Dermis microvascular lymphatic vessel endothelial cell (primary cell): ENCODE measurements at regions not wholly inside any gene's neighbourhood (a gene's known extent, or its start where the extent isn't known, plus 50 kb on each side); places are given as distances from the start of the nearest gene placed in this dataset.

Source experiments
- DNase-seq, 2 donors: peaks; one replicate each; pipeline versions ENCODE4 v3.0.0 to v3.0.0-alpha.2; 2010; ENCODE audit warnings: low read depth in 2 of 2

- DNase-seq: no peak
Measured at GRCh38 chr11:70672991-70673653, 274.8 kb downstream of the CTTN start.

GRCh38 chr11:70674605-70675004 lies 276.3 kb downstream of the CTTN start:
- no peak for DNase-seq

GRCh38 chr11:70675697-70676374 lies 277.5 kb downstream of the CTTN start:
- DNase-seq: no peak

GRCh38 chr11:70677232-70677916 lies 279.0 kb downstream of the CTTN start:
- no peak for DNase-seq

- DNase-seq: no peak
Measured at GRCh38 chr11:70678931-70679900, 280.9 kb downstream of the CTTN start.

GRCh38 chr11:70680781-70681281 lies 282.5 kb downstream of the CTTN start:
- no peak for DNase-seq

- no peak for DNase-seq
Measured at GRCh38 chr11:70682056-70682455, 283.7 kb downstream of the CTTN start.

- no peak for DNase-seq
Measured at GRCh38 chr11:70682760-70683159, 284.4 kb downstream of the CTTN start.

- no peak for DNase-seq
Measured at GRCh38 chr11:70687716-70688115, 289.4 kb downstream of the CTTN start.

DNA sequence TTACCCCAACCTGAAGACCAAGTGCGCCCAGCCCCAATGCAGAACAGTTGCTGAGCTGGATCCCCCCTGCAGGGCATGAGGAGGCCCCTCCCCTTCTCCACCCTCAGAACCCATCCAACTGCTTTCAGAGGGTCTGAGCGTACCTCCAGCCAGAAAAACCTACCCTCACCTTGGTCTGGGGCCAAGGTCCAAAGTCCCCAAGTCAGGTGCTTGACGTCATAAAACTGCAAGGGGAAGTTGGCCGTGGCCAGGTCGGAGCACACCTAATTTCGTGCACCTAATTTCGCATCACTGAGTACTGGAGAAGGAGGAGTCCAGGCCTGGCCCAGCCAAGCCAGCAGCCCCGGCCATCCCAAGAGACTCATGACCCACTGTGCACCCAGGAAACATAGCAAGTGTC lies 289.8 kb downstream of the CTTN start:
- no peak for DNase-seq

GRCh38 chr11:70689764-70690163 lies 291.4 kb downstream of the CTTN start:
- DNase-seq: no peak

- DNase-seq: no peak
Measured at GRCh38 chr11:70692131-70692530, 293.8 kb downstream of the CTTN start.

DNA sequence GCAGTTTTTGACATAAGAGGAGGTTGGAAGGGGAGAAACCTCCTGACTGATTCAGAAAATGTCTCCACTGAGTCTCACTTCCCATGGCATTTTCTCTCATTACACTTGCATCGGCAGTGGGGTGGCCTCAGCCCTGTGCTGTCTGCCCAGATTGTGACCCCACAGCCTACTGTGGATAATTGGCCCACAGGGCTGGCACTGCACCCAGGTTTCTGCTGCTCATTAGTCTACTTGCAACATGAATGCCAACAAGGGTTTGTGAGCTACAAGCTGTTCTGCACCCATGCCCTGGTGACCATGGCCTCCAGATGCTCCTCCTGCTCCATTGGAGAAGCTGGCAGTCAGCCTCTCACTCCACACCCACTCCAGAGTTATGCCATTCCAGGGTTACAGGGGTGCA lies 296.0 kb downstream of the CTTN start:
- no peak for DNase-seq

- DNase-seq: no peak
Measured at GRCh38 chr11:70695086-70695960, 297.0 kb downstream of the CTTN start.

DNA sequence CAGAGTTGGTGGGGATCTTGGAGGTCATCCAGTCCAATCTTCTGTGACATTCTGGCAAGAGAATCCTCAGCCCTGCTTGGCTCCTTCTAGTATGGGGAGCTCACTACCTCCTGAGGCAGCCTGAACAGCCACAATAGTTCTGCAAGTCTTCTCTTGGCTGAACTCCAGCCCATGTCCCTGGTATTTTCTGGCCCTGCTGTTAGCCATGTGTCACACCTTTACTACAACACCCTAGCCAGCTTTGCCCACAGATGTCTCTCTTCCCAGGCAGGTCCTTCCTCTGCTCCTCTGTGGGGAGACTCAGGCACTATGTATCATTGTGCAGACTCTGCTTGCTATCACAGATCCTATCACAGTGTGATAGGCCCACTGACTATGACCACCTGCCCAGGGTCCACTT lies 297.7 kb downstream of the CTTN start:
- no peak for DNase-seq

DNA sequence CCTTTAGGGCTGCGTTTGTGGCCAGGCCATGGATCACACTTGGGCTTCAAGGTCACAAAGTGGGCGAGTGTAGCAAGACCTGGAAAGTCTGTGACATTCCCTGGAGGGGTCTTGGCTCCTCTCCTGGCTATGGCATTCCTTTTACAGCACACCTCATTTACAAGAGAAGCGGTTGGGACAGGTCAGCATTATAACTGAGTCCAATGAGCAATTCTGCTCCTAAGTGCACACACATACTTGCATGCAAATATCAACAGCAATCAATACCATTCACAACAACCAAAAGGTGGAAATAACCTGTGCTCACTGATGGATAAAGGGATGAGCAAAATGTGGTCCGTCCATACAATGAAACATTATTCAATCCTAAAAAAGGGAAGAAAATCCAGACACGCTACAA lies 298.2 kb downstream of the CTTN start:
- no peak for DNase-seq

GRCh38 chr11:70697701-70698100 lies 299.4 kb downstream of the CTTN start:
- no peak for DNase-seq

GRCh38 chr11:70698871-70699270 lies 300.5 kb downstream of the CTTN start:
- no peak for DNase-seq

- peak in 1 of 2 donors; percentile 38 for DNase-seq
Measured at GRCh38 chr11:70699294-70700221, 301.2 kb downstream of the CTTN start.
